HG03342 (cell line): ENCODE measurements at regions not wholly inside any gene's neighbourhood (a gene's known extent, or its start where the extent isn't known, plus 50 kb on each side); places are given as distances from the start of the nearest gene placed in this dataset.

Experiments used
- ATAC-seq: cut with Tn5 transposase; IDR thresholded peaks from one replicate; pipeline ENCODE4 v1.9.1; 2021; ENCODE audit warnings: mild to moderate bottlenecking, moderate library complexity; ENCODE audit not compliant: unreplicated experiment

DNA sequence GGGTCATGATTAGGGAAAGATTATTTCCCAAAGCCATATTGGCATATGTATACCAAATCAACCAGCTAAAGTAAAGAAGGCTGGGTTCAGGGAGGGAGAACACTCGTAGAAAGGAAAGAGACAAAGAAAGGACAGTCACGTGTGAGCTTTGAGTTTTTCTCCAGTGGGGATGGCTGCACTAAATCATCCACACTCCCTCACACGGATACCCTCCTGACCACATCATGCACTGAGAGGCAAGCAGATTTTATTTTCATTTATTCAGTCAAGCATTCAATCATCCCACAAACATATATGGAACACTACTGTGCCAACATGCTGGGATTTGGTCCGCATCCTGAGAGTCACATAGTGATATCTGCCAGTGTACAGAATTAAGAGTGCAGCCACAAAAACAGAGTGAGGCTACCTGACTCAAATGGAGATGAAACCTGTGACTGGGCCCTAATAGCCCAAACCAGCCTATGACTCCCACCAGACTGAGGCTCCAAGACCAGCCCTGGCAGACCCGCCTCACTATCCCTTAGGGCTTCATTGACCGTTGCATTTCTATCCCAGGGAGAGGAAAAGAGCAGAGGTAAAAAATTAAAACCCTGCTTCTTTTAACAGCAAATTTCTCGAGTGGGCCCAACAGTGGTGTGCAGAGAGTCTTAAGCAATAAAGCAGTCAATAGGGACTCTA is 155.9 kb downstream of the BARHL2 start:
- ATAC-seq: no peak

DNA sequence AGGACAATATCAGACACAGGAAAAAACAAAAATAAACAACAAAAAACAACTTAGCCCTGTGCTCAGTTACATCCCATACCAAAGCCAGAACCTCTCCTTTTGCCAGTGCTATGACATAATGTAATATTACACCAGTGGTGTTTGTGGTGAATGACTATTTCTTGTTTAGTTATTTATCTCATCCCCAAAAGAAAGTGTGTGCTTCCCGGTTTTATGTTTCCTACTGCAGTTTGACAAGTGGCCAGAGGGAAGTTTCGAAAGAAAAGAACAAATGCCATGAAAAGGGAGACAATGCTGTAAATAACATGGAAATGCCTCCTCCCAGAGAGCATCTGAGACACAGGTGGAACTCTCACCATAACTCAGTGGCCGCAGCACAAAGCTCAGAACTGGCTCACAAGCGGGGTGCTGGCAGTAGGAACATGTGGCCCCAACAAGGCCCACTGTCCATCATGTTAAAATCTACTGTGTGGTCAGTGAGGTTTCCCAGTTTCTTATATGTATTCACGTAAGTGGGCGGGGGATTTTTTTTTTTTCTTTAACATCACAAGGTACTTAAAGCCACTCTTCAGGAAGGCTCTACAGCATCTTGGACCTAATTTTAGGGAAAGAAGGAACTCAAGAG is 158.2 kb downstream of the BARHL2 start:
- no peak for ATAC-seq

DNA sequence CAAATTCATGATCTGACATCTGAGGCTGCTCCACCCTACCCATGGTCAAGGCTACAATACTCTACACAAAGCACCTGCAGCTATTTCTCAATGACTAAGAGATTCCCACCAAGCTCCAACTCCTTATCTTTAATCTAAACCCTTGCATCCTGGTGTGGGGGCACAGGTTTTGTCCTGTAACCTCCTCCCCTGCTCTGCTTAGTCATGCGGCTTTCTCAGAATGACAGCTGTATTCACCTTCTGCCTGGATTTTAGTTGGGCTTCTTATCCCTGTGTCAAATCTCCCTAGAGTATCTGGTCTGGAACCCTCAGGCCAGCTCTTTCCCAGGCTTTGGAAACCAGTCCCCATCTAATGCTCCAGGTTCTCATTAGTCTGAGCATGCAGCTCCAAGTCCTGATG is 159.0 kb downstream of the BARHL2 start:
- no peak for ATAC-seq

DNA sequence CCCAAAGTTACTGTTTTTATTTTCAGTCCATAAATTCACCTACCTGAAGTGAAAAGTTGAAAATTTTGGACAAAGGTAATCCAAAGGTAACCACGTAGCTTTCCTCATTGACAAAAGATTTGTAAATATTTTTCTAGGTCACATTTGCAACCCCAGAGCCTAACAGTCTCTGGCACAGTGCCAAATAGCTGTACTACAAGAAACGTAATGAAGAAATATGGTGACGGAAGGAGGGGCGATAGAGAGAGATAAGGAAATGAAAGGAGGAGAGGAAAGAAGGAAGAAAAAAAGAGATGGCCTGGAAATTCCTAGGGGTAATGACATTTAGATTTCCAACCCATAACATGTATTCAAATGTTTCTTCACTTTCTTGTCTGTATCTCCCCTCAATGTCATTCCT is 159.4 kb downstream of the BARHL2 start:
- ATAC-seq: no peak

DNA sequence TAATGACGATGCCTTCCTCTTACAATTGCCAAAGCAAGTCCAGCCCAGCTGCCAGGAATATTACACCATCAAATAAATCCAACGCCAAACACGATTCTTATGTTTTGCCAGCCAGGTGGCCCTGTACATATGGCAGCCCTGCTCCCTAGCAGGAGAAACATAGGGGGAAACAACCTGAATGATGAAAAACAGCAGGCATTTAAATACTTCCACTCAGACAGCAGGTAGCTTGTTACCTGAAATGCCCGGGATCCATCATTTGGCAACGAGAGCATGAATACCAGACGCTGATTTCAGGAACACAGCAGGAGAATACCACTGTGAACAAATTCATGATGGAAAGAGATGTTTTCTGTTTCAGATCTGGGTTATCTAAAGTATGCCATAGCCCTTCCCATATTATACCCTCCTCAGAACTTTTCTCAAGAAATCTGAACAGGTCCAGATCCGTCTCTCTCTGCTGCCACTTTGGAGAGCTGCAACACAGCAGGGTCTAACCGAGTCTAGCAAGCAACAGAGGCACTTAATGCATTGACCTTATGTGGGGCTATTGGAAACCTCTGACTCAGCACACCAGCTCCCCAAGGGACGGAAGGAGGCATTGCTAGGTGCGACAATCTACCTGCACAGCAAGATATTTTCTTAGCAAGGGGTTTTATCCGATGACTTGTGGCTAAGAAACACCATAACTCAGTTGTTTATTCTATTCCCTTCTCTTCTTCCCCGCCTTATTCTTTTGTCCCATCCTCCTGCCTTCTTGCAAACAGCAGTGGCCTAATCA is 166.3 kb downstream of the BARHL2 start:
- no peak for ATAC-seq

DNA sequence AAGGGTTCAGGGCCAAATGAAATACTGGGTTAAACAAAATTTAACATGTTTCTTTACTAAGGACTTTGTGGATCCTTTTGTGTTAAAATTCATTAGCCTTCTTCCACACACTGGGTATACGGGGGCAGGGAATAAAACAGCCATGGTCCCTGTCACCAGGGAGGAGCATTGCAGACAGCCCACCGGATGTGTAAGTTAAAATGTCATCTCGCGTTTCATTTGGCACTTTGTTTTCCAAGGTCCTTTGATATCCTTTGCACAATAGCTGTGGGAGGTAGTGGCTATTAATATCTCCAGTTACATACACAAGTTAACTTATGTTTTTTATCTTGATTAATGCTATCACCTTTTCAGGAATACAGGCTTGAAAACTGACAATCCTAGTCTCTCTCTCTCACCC is 172.7 kb downstream of the BARHL2 start:
- no peak for ATAC-seq

DNA sequence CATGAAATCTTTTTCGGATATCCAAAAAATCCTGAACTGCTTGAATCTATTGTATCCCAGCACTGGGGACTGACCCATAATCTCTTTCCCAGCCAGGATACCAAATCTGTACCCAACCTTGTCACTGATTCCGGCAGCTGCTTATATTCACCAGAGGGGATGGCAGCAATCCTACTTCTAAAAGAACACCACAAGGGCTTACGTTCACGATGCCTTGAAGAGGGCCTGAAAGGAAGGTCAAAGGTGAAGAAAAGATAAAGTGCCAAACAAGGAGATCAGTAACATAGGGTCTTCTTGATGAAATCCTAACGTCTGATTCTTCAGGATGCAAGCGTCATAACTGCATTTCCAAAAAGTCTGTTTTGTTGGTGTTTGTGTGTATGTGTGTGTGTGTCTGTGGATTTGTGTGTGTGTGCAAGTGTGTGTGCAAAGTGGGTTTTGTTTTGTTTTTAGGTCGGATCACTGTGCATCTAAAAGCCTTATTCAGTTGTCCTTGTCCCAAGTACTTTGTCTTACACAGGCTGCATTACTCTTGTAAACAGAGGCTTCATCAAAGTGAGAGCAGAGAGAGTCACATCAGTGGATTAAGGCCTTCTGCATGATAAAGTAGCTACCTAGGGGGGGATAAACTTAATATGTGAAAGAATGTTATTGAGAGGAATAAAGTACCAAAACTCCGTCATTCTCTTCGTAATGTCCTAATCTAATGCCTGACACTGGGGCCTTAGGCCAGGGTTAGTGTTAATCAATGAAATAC is 179.3 kb downstream of the BARHL2 start:
- no peak for ATAC-seq

DNA sequence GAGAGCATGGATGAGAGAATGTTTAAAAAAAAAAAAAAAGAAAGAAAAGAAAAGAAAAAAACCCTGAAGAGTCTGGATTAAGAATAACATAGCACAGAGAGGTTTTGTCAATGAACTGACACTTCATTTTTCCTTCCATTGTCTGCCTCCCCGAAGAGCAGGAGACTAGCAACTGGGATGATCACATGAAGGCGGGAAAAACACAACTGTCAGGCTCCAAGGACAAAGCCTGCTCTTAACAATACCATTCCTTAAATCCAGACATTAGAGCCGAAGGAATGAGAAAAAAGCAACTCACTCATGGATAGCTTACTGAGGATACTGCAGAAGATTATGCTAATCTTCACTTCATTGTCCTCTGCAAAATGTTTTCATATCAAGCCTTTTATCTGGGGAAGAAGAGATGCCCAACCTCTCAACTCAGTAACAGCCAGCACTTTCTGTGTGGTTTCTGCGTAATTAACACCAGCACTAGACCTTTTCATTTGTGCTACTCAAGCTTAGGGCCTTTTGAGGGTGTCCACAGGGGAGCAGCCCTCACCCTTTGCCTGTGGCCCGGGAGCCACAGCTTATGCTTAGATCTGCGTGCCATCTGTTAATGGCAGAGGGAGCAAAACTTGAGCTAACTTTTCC is 182.3 kb downstream of the BARHL2 start:
- no peak for ATAC-seq

DNA sequence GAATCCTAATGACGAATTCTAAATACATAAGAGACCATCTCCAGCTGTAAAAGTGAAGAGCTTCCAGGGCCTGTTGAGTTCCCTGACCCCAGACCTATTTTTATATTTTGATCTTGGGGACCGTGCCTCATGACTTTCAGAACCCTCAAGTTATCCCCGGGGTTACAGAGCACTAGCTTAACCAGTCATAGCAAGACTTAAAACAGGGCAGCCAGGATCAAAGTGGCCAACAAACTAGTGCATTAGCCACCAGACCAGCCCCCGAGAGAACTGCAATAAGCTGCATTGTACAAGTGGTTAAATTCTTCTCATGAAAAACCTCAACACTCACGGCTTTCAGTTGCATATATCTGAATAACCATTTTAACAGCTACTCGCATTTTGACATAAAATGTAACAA is 183.0 kb downstream of the BARHL2 start:
- ATAC-seq: no peak

DNA sequence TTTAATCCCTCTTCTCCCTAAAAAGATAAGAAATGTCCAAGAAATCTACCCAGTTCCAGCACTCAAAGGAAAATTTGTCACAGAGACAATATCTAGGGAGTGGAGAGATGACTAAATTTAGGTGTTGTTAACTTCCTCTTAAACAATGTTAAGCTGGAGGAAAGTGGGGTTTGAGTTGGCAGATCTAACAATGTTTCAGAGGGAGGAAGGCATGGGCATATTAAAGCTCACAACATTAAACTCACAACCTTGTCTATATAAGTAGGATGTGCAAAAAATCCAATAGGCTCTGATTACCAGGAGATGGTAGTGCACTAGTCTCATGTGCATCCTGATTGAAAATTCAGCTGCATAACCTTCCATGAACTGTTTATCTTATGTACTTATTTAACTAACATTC is 190.1 kb downstream of the BARHL2 start:
- ATAC-seq: no peak

DNA sequence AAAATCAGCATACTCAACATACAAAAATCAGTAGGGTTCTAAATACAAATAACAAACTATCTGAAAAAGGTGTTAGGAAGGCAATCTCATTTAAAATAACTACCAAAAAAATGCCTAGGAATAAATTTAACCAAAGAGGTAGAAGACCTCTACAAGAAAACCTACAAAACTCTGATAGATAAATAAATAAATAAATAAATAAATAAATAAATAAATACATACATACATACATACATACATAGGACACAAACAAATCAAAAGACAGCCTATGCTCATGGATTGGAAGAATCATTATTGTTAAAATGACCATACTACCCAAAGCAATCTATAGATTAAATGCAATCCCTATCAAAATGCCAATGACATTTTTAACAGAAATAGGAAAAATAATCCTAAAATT is 194.7 kb downstream of the BARHL2 start:
- ATAC-seq: no peak

DNA sequence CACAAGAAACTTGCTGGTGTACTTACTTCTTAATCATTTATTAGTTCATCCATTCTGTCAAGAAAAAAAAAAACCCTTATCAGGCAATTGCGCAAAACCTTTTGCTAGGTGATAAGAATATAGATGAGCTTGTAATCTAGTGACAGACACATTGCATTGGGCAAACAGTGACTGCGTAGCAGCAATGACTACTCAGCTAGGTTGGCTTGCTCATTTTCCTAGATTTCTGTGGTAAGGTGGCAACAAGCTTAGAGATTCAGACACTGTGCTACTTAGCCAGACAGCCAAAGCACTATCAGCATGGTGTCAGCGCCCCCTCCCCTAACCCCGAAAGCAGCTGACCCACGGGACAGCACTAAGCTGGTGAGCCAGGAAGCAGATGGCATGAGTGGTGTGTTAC is 203.1 kb downstream of the BARHL2 start:
- ATAC-seq: no peak

DNA sequence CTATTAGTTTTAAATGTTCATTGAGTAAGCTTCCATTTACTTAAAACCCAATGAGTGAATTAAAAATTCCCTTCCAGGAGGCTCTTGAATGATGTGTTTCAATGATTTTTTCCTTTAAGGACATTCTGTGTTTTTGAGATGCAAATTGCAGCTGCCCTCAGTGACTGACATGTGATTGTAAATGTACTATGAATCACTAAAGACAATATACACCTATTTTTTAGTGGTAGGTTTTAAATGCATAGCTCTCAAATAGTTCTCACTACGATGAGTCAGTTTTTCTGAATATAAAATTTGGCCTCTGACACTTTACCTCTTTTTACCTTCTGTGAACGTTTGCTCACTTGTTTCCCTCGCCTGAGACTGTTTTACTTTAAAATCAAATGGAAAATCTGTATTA is 204.7 kb downstream of the BARHL2 start:
- ATAC-seq: no peak

DNA sequence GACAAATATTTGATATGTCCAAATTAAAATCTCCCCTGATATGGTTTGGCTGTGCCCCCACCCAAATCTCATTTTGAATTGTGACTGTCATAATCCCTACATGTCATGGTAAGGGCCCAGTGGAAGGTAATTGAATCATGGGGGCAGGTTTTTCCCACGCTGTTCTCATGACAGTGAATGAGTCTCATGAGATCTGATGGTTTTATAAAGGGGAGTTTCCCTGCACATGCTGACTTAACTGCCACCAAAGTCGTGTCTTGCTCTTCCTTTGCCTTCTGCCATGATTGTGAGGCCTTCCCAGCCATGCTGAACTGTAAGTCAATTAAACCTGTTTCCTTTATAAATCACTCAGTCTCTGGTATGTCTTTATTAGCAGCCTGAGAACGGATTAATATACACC is 207.0 kb downstream of the BARHL2 start:
- ATAC-seq: no peak

DNA sequence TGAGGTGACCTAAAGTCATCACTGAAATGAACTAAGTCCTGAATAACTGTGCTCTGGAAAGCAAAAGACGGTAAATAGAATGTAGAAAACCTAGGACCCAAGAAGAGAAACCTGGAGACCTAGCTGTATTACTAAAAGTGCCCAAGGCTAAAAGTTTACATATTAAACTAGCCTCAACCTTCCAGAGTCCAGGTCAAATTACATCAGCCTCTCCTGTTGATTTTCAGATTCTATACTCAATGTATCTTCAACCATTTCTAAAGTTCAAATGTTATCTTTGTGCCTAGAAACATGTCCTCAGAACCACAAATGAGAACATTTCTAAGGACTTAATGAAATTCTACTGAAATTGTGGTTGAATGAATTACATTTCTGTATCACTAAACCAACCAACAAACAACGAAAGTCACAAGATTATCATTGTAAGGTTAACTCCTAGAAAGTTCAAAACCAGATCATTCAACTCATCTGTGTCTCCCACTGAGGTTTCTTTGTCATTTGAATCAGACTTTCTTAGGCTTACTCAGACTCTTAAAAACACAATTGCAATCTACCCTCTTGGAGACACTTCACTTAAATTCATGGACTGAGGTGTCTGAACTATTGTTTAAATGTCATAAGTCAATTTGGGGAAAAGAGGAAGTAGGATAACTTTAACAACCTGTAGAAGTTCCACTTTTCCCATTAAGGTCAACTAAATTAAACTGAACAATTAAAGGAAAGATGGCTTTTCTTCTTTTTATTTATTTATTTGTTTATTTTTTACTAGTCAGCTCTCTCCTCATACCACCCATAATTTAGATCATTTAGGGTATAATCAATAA is 207.7 kb downstream of the BARHL2 start:
- ATAC-seq: peak; percentile 58

DNA sequence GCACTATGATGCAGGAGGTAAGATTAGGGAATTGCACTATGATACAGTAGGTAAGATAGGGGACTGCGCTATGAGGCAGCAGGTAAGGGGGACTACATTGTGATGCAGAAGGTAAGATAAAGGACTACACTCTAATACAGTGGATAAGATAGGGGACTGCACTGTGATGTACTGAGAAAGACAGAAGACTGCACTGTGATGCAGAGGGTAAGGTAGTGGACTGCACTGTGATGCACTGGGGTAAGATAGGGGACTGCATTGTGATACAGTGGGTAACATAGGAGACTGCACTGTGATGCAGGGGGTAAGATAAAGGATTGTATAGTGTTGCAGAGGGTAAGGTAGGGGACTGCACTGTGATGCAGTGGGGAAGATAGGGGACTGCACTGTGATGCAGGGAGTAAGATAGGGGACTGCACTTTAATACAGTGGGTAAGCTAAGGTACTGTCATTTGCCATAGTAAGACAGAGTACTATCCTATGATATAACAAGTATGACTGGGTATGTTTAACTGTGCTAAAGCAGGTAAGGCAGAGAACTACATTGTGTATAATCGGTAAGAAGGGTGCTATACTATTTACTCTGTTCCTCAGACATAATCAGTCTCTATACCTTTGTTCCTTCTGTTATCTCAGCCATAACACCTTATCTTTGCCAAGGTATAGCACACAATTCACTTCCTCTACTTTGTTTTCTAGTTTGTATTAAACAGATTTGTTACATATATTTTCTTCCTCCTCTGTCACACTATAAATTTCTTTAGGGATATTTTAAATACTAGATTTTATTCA is 208.5 kb downstream of the BARHL2 start:
- ATAC-seq: no peak

DNA sequence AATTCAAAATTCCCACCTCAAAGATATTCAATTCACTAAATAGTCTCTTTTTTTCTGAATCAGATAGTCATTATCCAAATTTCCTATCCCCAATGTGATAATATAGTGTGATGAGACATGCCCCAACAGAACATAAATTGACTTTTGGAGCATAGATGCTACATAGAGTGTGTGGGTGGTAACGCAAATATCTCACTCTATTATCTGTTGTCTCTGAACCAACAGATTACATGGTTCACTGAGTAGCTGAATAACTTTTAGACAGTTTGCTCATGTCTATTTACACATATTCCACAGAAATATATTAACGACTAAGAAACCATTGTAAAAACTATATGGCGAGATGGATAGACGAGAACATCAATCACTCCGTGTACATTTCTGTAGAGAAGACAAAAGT is 209.9 kb downstream of the BARHL2 start:
- no peak for ATAC-seq

DNA sequence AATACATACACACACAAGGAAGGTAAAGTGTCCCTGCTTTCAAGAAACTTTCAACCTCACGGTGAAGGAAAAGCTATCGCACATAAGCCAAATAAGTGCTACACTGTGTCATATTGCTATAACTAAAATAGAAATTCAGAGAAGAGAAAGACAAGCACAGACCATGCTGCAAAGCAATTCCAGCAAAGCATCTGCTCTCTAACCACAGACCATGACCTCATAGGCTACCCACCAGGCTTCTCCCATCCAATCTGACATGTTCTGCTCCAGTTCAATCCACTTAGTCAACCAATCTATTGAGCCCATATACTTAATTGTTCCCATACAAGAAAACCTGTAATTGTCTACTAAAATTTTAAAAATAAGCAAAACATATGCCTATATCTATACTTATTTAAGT is 211.3 kb downstream of the BARHL2 start:
- no peak for ATAC-seq

DNA sequence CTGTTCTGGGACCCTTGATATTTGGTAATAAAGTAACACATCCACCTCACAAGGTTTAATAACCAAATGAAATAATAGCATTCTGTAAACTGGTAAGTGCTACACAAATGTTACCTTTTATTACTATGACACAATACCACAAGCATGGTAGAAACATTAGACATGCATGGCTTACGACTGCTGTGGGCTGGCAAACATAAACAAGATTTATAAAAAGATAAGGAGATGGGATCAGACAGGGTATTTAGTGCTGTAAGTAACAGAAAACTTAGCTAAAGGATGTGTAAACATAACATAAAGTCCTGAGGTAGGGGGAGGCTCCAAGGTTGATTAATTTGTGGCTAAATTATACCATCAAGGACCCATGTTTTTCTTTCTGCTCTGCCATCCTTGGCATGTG is 212.6 kb downstream of the BARHL2 start:
- no peak for ATAC-seq
